OCI-LY3 (cell line): ENCODE measurements at regions not wholly inside any gene's neighbourhood (a gene's known extent, or its start where the extent isn't known, plus 50 kb on each side); places are given as distances from the start of the nearest gene placed in this dataset.
A peak's percentile ranks its signal among the peaks of the same experiment; 100 is the strongest.

ENCODE experiments used
- H2AFZ ChIP-seq: fragments of 200-600, 300-600 bp; shearing (Covaris generic); 2 replicates; pipeline ENCODE4 v1.6.0; 2014; ENCODE audit warnings: antibody characterized with exemption, low read depth, low read length
- H3K27ac ChIP-seq: fragments of 200-600, 300-600 bp; sonication (generic); 2 replicates; pipeline ENCODE4 v1.5.1; 2014; ENCODE audit warnings: mild to moderate bottlenecking, low read length, moderate library complexity, mixed read lengths
- H3K27me3 ChIP-seq: fragments of 200-600, 300-600 bp; sonication (generic); 2 replicates; pipeline ENCODE4 v1.6.1; 2014; ENCODE audit warnings: low read depth, low read length, mixed read lengths
- H3K36me3 ChIP-seq: fragments of 200-600, 300-600 bp; sonication (generic); replicated peaks from 2 replicates; pipeline ENCODE3; 2014; ENCODE audit warnings: low read depth, low read length, mixed read lengths
- H3K4me1 ChIP-seq: fragments of 300-600, 200-600 bp; sonication (generic); 2 replicates; pipeline ENCODE4 v1.6.1; 2014; ENCODE audit warnings: low read length, mixed read lengths
- H3K4me2 ChIP-seq: fragments of 200-600, 300-600 bp; sonication (generic); 2 replicates; pipeline ENCODE4 v1.6.1; 2014; ENCODE audit warnings: low read length, mixed read lengths
- H3K4me3 ChIP-seq: fragments of 300-600, 200-600 bp; sonication (generic); 2 replicates; pipeline ENCODE4 v1.5.1; 2014; ENCODE audit warnings: antibody characterized with exemption, mild to moderate bottlenecking, low read length, moderate library complexity
- H3K79me2 ChIP-seq: fragments of 300-600, 200-600 bp; shearing (Covaris generic); 2 replicates; pipeline ENCODE4 v1.6.1; 2014; ENCODE audit warnings: mild to moderate bottlenecking, low read length, mixed read lengths
- H3K9ac ChIP-seq: fragments of 300-600, 200-600 bp; shearing (Covaris generic); 2 replicates; pipeline ENCODE4 v1.6.0; 2014; ENCODE audit warnings: mild to moderate bottlenecking, low read length, moderate library complexity
- H3K9me3 ChIP-seq: fragments of 200-600, 300-600 bp; shearing (Covaris generic); 2 replicates; pipeline ENCODE4 v1.6.1; 2014; ENCODE audit warnings: low read length, mixed read lengths; ENCODE audit not compliant: insufficient read depth
- H4K20me1 ChIP-seq: fragments of 200-600, 300-600 bp; sonication (generic); 2 replicates; pipeline ENCODE4 v1.6.1; 2016; ENCODE audit warnings: low read length, mixed read lengths; ENCODE audit not compliant: insufficient read depth
- EZH2phosphoT487 ChIP-seq: fragments of 200-600 bp; shearing (Covaris generic); IDR thresholded peaks from 2 replicates; pipeline ENCODE4 v1.6.1; 2018; ENCODE audit warnings: antibody characterized with exemption, mixed run types, low read depth
- TF ChIP-seq, protein P1 (sequence below): fragments of 200-600, 300-600 bp; sonication (generic); IDR thresholded peaks from 2 replicates; pipeline ENCODE4 v1.5.1; 2014; ENCODE audit warnings: antibody characterized with exemption, low read length, low read depth

DNA sequence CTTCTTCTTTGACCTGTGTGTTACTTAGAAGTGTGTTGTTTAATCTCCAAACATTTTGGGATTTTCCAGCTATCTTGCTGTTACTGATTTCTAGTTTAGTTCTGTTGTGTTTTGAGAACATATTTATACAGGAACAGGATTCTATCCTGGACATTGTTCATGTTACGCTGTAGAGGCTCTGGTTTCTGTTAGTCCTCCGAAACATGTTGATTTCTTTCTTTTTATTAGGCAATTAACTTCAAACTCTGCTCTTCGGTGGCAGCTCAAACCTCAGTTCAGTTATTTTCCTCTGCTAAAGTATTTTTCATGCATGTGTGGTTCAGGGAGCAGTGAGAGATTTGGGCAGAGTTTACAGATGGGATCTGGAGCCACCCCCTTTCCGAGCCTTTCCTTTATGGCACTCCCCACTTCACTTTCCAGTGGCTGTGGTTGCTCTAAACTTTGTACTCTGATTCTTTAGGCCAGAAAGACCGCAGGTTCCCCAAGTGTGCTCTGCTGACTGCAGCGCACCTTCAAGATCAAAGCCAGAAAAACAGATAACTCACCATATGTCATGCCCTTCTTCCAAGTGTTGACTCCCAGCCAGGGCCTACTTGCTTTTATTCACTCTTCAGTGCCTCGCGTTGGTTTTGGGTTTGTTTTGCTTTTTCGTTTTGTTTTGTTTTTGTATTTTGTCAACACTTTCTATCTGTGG is 77.6 kb upstream of the KSR1 start:
- Histone ChIP-seq H4K20me1 (no peaks in the 10 kb centered on the region), H3K27ac (no peak overlapping the region), H3K4me1 (peaks cover 3% of the 10 kb centered on the region; the same call in 1 of the 2 replicates)

GRCh38 chr17:27379888-27380533 is 76.2 kb upstream of the KSR1 start:
- Histone ChIP-seq H3K79me2 (no peaks in the 10 kb centered on the region), H4K20me1 (no peaks in the 10 kb centered on the region), H3K36me3 (no peaks in the 10 kb centered on the region), H3K4me1 (peaks cover 13% of the 10 kb centered on the region), H3K9ac (no peak overlapping the region), H2AFZ (no peak overlapping the region), H3K27me3 (peaks cover 4% of the 10 kb centered on the region), H3K27ac (no peak overlapping the region), H3K9me3 (no peaks in the 10 kb centered on the region), H3K4me2 (no peak overlapping the region), H3K4me3 (no peak overlapping the region)
- TF ChIP-seq, protein P1, sequence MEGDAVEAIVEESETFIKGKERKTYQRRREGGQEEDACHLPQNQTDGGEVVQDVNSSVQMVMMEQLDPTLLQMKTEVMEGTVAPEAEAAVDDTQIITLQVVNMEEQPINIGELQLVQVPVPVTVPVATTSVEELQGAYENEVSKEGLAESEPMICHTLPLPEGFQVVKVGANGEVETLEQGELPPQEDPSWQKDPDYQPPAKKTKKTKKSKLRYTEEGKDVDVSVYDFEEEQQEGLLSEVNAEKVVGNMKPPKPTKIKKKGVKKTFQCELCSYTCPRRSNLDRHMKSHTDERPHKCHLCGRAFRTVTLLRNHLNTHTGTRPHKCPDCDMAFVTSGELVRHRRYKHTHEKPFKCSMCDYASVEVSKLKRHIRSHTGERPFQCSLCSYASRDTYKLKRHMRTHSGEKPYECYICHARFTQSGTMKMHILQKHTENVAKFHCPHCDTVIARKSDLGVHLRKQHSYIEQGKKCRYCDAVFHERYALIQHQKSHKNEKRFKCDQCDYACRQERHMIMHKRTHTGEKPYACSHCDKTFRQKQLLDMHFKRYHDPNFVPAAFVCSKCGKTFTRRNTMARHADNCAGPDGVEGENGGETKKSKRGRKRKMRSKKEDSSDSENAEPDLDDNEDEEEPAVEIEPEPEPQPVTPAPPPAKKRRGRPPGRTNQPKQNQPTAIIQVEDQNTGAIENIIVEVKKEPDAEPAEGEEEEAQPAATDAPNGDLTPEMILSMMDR: no peak
- no peak for TF ChIP-seq EZH2phosphoT487

More for the DNA sequence above, 77.6 kb upstream of the KSR1 start:
- H2AFZ ChIP-seq: no peak overlapping the region
- H3K4me2 ChIP-seq: no peak overlapping the region
- no peak overlapping the region for H3K9ac ChIP-seq
- H3K36me3 ChIP-seq: no peaks in the 10 kb centered on the region
- no peak for TF ChIP-seq EZH2phosphoT487
- TF ChIP-seq, protein P1: no peak
- H3K4me3 ChIP-seq: no peak overlapping the region
- H3K9me3 ChIP-seq: no peaks in the 10 kb centered on the region
- H3K79me2 ChIP-seq: no peaks in the 10 kb centered on the region
- H3K27me3 ChIP-seq: no peaks in the 10 kb centered on the region; the same call in 1 of the 2 replicates

DNA sequence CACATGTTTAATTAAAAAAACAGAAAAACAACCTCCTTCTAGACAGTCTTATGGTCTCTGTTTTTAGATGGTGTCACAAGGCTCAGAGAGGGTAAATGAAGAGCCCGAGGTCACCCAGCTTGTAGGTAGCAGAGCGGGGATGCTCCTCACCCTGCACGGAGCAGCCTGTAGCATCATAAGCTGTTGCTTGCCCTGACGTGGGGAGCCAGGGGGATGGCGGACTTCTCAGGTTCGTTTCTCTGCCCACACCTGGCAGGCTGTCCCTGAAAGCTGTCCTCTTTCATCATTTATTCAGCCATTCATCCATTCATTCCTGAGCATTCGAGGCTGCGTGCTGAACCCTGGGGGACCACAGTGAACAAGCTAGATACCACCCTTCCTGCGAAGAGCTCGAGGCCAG is 75.7 kb upstream of the KSR1 start:
- Histone ChIP-seq H3K4me2 (peak overlapping the region; percentile 43), H3K9me3 (no peaks in the 10 kb centered on the region), H4K20me1 (no peaks in the 10 kb centered on the region), H3K4me3 (no peak overlapping the region), H3K79me2 (no peaks in the 10 kb centered on the region), H3K9ac (no peak overlapping the region), H2AFZ (no peak overlapping the region), H3K27ac (no peak overlapping the region), H3K36me3 (no peaks in the 10 kb centered on the region), H3K4me1 (peaks cover 13% of the 10 kb centered on the region), H3K27me3 (peaks cover 4% of the 10 kb centered on the region)
- TF ChIP-seq, protein P1: no peak
- no peak for TF ChIP-seq EZH2phosphoT487

GRCh38 chr17:27381007-27381501 is 75.2 kb upstream of the KSR1 start:
- H3K36me3 ChIP-seq: no peaks in the 10 kb centered on the region
- peaks cover 4% of the 10 kb centered on the region for H3K27me3 ChIP-seq
- H3K4me1 ChIP-seq: peaks cover 13% of the 10 kb centered on the region
- TF ChIP-seq, protein P1: peak; percentile 98
- TF ChIP-seq EZH2phosphoT487: no peak
- H3K9me3 ChIP-seq: no peaks in the 10 kb centered on the region
- peak overlapping the region; percentile 43 for H3K4me2 ChIP-seq
- H4K20me1 ChIP-seq: no peaks in the 10 kb centered on the region
- H3K79me2 ChIP-seq: no peaks in the 10 kb centered on the region
- H3K4me3 ChIP-seq: no peak overlapping the region
- no peak overlapping the region for H3K27ac ChIP-seq
- H2AFZ ChIP-seq: no peak overlapping the region
- no peak overlapping the region for H3K9ac ChIP-seq
